IMR-90 (cell line): ENCODE measurements at regions not wholly inside any gene's neighbourhood (a gene's known extent, or its start where the extent isn't known, plus 50 kb on each side); places are given as distances from the start of the nearest gene placed in this dataset.

Experiments used
- ATAC-seq: fragments of 200-7000 bp; cut with Tn5 transposase; 2 replicates; pipeline ENCODE4 v1.9.1; 2020; ENCODE audit warnings: low read depth, mild to moderate bottlenecking, moderate library complexity
- BruUV-seq: library from RNA; stranded (reverse); fragments of 400-500 nt; replicated peaks from 2 replicates; lab custom pipeline; 2021; lab: Mats Ljungman, UMichigan
- CTCF ChIA-PET: fragments of 300-600 bp; formaldehyde crosslinking; extraction: SDS; loops from one replicate; lab custom pipeline; 2021; ENCODE audit warnings: antibody characterized with exemption; lab: Yijun Ruan, JAX
- POLR2A ChIA-PET: fragments of 300-600 bp; sonication (Branson Sonifier 250); formaldehyde crosslinking; loops from one replicate; lab custom pipeline; 2022; ENCODE audit warnings: antibody characterized with exemption; ENCODE audit not compliant: unreplicated experiment; lab: Charles Lee
- DNase-seq: peaks from one replicate; pipeline ENCODE4 v3.0.0; 2013
- H2AFZ ChIP-seq: replicated peaks from 2 replicates; pipeline ENCODE3; 2013; ENCODE audit warnings: low read length, mild to moderate bottlenecking; ENCODE audit not compliant: poor library complexity
- H2AK5ac ChIP-seq: 2 replicates; pipeline ENCODE4 v1.6.1; 2013; ENCODE audit warnings: low read depth, low read length, inconsistent platforms
- H2AK9ac ChIP-seq: replicated peaks from 2 replicates; pipeline ENCODE3; 2013; ENCODE audit warnings: mild to moderate bottlenecking, low read depth, low read length, moderate library complexity; ENCODE audit not compliant: poor library complexity
- H2BK120ac ChIP-seq: 2 replicates; pipeline ENCODE4 v1.6.1; 2013; ENCODE audit warnings: low read depth, low read length, inconsistent platforms
- H2BK15ac ChIP-seq: 3 replicates; pipeline ENCODE4 v1.6.1; 2013; ENCODE audit warnings: low read depth, low read length, inconsistent platforms
- H2BK20ac ChIP-seq: 2 replicates; pipeline ENCODE4 v1.6.1; 2013; ENCODE audit warnings: low read depth, mild to moderate bottlenecking, inconsistent platforms, low read length, moderate library complexity
- H2BK5ac ChIP-seq: 2 replicates; pipeline ENCODE4 v1.6.1; 2013; ENCODE audit warnings: mild to moderate bottlenecking, low read depth, low read length, inconsistent platforms; ENCODE audit not compliant: poor library complexity, severe bottlenecking
- H3K14ac ChIP-seq: replicated peaks from 2 replicates; pipeline ENCODE4 v1.6.1; 2013; ENCODE audit warnings: low read depth, low read length, inconsistent platforms
- H3K18ac ChIP-seq: 2 replicates; pipeline ENCODE4 v1.6.1; 2013; ENCODE audit warnings: low read depth, low read length, control low read depth
- H3K23ac ChIP-seq: 2 replicates; pipeline ENCODE4 v1.6.1; 2013; ENCODE audit warnings: low read depth, low read length, inconsistent platforms
- H3K27ac ChIP-seq: 2 replicates; pipeline ENCODE4 v1.5.1; 2013; ENCODE audit warnings: mild to moderate bottlenecking, control low read depth, low read length; ENCODE audit not compliant: insufficient read depth
- H3K27me3 ChIP-seq: 2 replicates; pipeline ENCODE4 v1.6.1; 2013; ENCODE audit warnings: low read length; ENCODE audit not compliant: control insufficient read depth, insufficient read depth
- H3K36me3 ChIP-seq: 2 replicates; pipeline ENCODE4 v1.6.1; 2013; ENCODE audit warnings: low read length, mixed read lengths; ENCODE audit not compliant: control insufficient read depth, insufficient read depth
- H3K4ac ChIP-seq: 2 replicates; pipeline ENCODE4 v1.6.1; 2013; ENCODE audit warnings: low read depth, low read length, inconsistent platforms
- H3K4me1 ChIP-seq: 2 replicates; pipeline ENCODE4 v1.6.1; 2013; ENCODE audit warnings: low read length, mixed read lengths; ENCODE audit not compliant: control insufficient read depth, insufficient read depth
- H3K4me2 ChIP-seq: 2 replicates; pipeline ENCODE4 v1.6.1; 2013; ENCODE audit warnings: low read depth, mild to moderate bottlenecking, control low read depth, low read length, moderate library complexity
- H3K4me3 ChIP-seq: 2 replicates; pipeline ENCODE4 v1.5.1; 2013; ENCODE audit warnings: low read depth, mild to moderate bottlenecking, control low read depth, low read length, moderate library complexity; ENCODE audit not compliant: insufficient read depth
- H3K56ac ChIP-seq: 2 replicates; pipeline ENCODE4 v1.6.1; 2013; ENCODE audit warnings: low read length, inconsistent platforms; ENCODE audit not compliant: insufficient read depth; ENCODE audit errors: extremely low read depth
- H3K79me1 ChIP-seq, 2 experiments: 2 replicates each; pipeline ENCODE4 v1.6.1; 2013; ENCODE audit warnings: low read length in 2 of 2, inconsistent platforms in 1 of 2, low read depth in 1 of 2
- H3K9ac ChIP-seq: 2 replicates; pipeline ENCODE4 v1.6.1; 2013; ENCODE audit warnings: low read depth, low read length, control low read depth
- H3K9me1 ChIP-seq: 2 replicates; pipeline ENCODE4 v1.6.1; 2013; ENCODE audit warnings: low read length, inconsistent platforms; ENCODE audit not compliant: insufficient read depth
- H3K9me3 ChIP-seq: 2 replicates; pipeline ENCODE4 v1.6.1; 2013; ENCODE audit warnings: low read length; ENCODE audit not compliant: control insufficient read depth, insufficient read depth
- H4K20me1 ChIP-seq: 2 replicates; pipeline ENCODE4 v1.6.1; 2013; ENCODE audit warnings: low read length, inconsistent platforms; ENCODE audit not compliant: insufficient read depth
- H4K5ac ChIP-seq: 2 replicates; pipeline ENCODE4 v1.6.1; 2013; ENCODE audit warnings: mild to moderate bottlenecking, low read depth, low read length, control low read depth
- H4K8ac ChIP-seq, 2 experiments: 2 replicates each; pipeline ENCODE4 v1.6.1; 2013; ENCODE audit warnings: low read depth in 2 of 2, low read length in 2 of 2, control low read depth in 1 of 2, inconsistent platforms in 1 of 2
- H4K91ac ChIP-seq: 2 replicates; pipeline ENCODE4 v1.6.1; 2013; ENCODE audit warnings: low read depth, low read length, inconsistent platforms; ENCODE audit not compliant: insufficient read depth
- CEBPB ChIP-seq: IDR thresholded peaks from 2 replicates; pipeline ENCODE4 v1.6.1; 2012; ENCODE audit warnings: low read depth, low read length, improper control_type of control experiment
- CHD1 ChIP-seq: IDR thresholded peaks from 2 replicates; pipeline ENCODE4 v1.6.1; 2012; ENCODE audit warnings: low read depth, low read length, improper control_type of control experiment
- CTCF ChIP-seq: conservative IDR thresholded peaks from 2 replicates; pipeline ENCODE4 v1.5.1; 2012; ENCODE audit warnings: mild to moderate bottlenecking, low read depth, low read length, improper control_type of control experiment
- FOS ChIP-seq: fragments of 150-350 bp; IDR thresholded peaks from 2 replicates; pipeline ENCODE4 v1.6.1; 2016; ENCODE audit warnings: low read depth, low read length
- MAFK ChIP-seq: IDR thresholded peaks from 2 replicates; pipeline ENCODE4 v1.6.1; 2012; ENCODE audit warnings: low read depth, low read length, improper control_type of control experiment
- MAZ ChIP-seq: IDR thresholded peaks from 2 replicates; pipeline ENCODE4 v1.6.1; 2012; ENCODE audit warnings: low read depth, mild to moderate bottlenecking, low read length, improper control_type of control experiment, moderate library complexity, borderline replicate concordance
- NFE2L2 ChIP-seq: fragments of 150-350 bp; IDR thresholded peaks from 2 replicates; pipeline ENCODE4 v1.6.1; 2016; ENCODE audit warnings: low read depth, mild to moderate bottlenecking, low read length
- POLR2A ChIP-seq: IDR thresholded peaks from 2 replicates; pipeline ENCODE4 v1.6.1; 2012; ENCODE audit warnings: mild to moderate bottlenecking, low read depth, low read length
- RAD21 ChIP-seq: IDR thresholded peaks from 2 replicates; pipeline ENCODE4 v1.6.1; 2012; ENCODE audit warnings: low read length, improper control_type of control experiment
- RFX5 ChIP-seq: IDR thresholded peaks from 2 replicates; pipeline ENCODE4 v1.8.0; 2012; ENCODE audit warnings: low read depth, mild to moderate bottlenecking, low read length, moderate library complexity
- SMC3 ChIP-seq: fragments of 150-350 bp; IDR thresholded peaks from 2 replicates; pipeline ENCODE4 v1.6.1; 2016; ENCODE audit warnings: low read depth, mild to moderate bottlenecking, antibody characterized with exemption, low read length, moderate library complexity
- WGBS, 2 experiments: methylation state at CpG; one replicate each; pipeline versions ENCODE4 v1.1.5 to v1.1.7; 2013; ENCODE audit warnings: missing lambda C conversion rate in 2 of 2; ENCODE audit not compliant: insufficient read length in 1 of 2; ENCODE audit errors: extremely low coverage in 2 of 2; 5-methylcytosine and 5-hydroxymethylcytosine counted together
- dilution Hi-C: fragments of 300-500 bp; cut with HindIII; formaldehyde crosslinking; loops from one replicate; pipeline ENCODE4 v1.14.3; 2018; ENCODE audit warnings: low sequenced_read_pairs; ENCODE audit not compliant: unreplicated experiment
- in situ Hi-C: fragments of 300-500 bp; cut with MboI; formaldehyde crosslinking; loops from 3 replicates; pipeline ENCODE4 v1.14.3; 2019; ENCODE audit warnings: low sequenced_read_pairs, inconsistent platforms, mixed read lengths
- intact Hi-C: fragments of 100-400 bp; cut with micrococcal nuclease; formaldehyde crosslinking; loops from 2 replicates; pipeline ENCODE4 v1.10.0; 2022

GRCh38 chr4:175070444-175070843 lies 152.3 kb downstream of the ADAM29 start:
- Histone ChIP-seq H3K4me2 (no peak overlapping the region), H2BK5ac (no peak overlapping the region), H4K91ac (no peak overlapping the region), H4K5ac (no peak overlapping the region), H2BK120ac (no peak overlapping the region), H2BK20ac (no peak overlapping the region), H3K18ac (no peak overlapping the region), H2AK9ac (no peak overlapping the region), H3K4ac (no peak overlapping the region), H3K4me1 (no peaks in the 10 kb centered on the region), H3K9me1 (no peaks in the 10 kb centered on the region), H3K27ac (no peak overlapping the region), H3K56ac (no peak overlapping the region), H3K9me3 (peaks cover 5% of the 10 kb centered on the region; the same call in 1 of the 2 replicates), H3K27me3 (no peaks in the 10 kb centered on the region), H2AK5ac (no peak overlapping the region), H3K4me3 (no peak overlapping the region), H4K20me1 (no peaks in the 10 kb centered on the region), H3K9ac (no peak overlapping the region), H3K36me3 (no peaks in the 10 kb centered on the region), H3K79me1 (no peaks in the 10 kb centered on the region), H2AFZ (no peak overlapping the region), H2BK15ac (no peak overlapping the region), H3K14ac (no peak overlapping the region), H3K23ac (no peak overlapping the region), H4K8ac (no peak overlapping the region)
- ChIA-PET CTCF (no interaction called here), POLR2A (no interaction called here)
- BruUV-seq: no TSS peak
- TF ChIP-seq CEBPB: no peak
- no peak for TF ChIP-seq MAZ
- no peak for TF ChIP-seq NFE2L2
- TF ChIP-seq RAD21: no peak
- no peak for TF ChIP-seq CHD1
- no peak for TF ChIP-seq FOS
- TF ChIP-seq RFX5: no peak
- TF ChIP-seq SMC3: no peak
- no peak for TF ChIP-seq MAFK
- no peak for TF ChIP-seq POLR2A
- no peak for TF ChIP-seq CTCF
- in situ Hi-C loops: no loop called here
- WGBS, 2 experiments: no CpG with 5 or more reads among the region's 3 CpGs
- intact Hi-C loops: no loop called here
- DNase-seq (no peak), ATAC-seq (no peak)
- dilution Hi-C loops: no loop called here
